ENCODE measurements at regions not wholly inside any gene's neighbourhood (a gene's known extent, or its start where the extent isn't known, plus 50 kb on each side); places are given as distances from the start of the nearest gene placed in this dataset.
A peak's percentile ranks its signal among the peaks of the same experiment; 100 is the strongest.

- Histone ChIP-seq H2AFZ (ENCODE audit: low read length) (no peak overlapping the region), H3K9ac (ENCODE audit: low read length) (no peak overlapping the region), H3K4me1 (ENCODE audit: insufficient read depth, low read length) (no peaks in the 10 kb centered on the region), H3K4me2 (ENCODE audit: low read length) (no peak overlapping the region), H3K4me3 (ENCODE audit: low read length) (no peak overlapping the region), H3K27ac (ENCODE audit: low read length) (no peak overlapping the region), H3K79me2 (ENCODE audit: low read length) (no peaks in the 10 kb centered on the region), H3K9me3 (ENCODE audit: low read length) (no peaks in the 10 kb centered on the region), H3K9me2 (replicated peaks; ENCODE audit: low read length) (no peaks in the 10 kb centered on the region), H3K36me3 (ENCODE audit: low read depth, low read length) (no peaks in the 10 kb centered on the region), H3F3A (ENCODE audit: low read length, unreplicated experiment) (no peaks in the 10 kb centered on the region), H3K27me3 (ENCODE audit: low read length) (peaks cover 22% of the 10 kb centered on the region), H4K20me1 (ENCODE audit: low read length) (no peaks in the 10 kb centered on the region)
- TF ChIP-seq EZH2phosphoT487 (IDR thresholded peaks at IDR 0.05; ENCODE audit: borderline replicate concordance, low read length) = no peak
- no peak for TF ChIP-seq EZH2 (IDR thresholded peaks at IDR 0.05; ENCODE audit: low read length, unreplicated experiment)
- TF ChIP-seq CTCF (conservative IDR thresholded peaks at IDR 0.05; ENCODE audit: low read depth, low read length) = no peak
- BruUV-seq (replicated peaks) = no TSS peak
- intact Hi-C loops (cut with micrococcal nuclease) = no loop called here
- POLR2A ChIA-PET (ENCODE audit: unreplicated experiment) = no interaction called here
- peak; percentile 16; the same call in 1 of the 2 replicates for ATAC-seq
- CTCF ChIA-PET = interaction anchor here (0.5 kb wide), 1 partner anchor 299 kb away, joined by 16 read pairs; no protein-coding TSS in a partner anchor
- no peak for DNase-seq
Observed at GRCh38 chr10:79005126-79005810, 63.5 kb upstream of the ZMIZ1 start.

GRCh38 chr10:79007018-79007417 lies 61.7 kb upstream of the ZMIZ1 start:
- no TSS peak for BruUV-seq (replicated peaks)
- Histone ChIP-seq H3F3A (ENCODE audit: low read length, unreplicated experiment) (no peaks in the 10 kb centered on the region), H3K36me3 (ENCODE audit: low read depth, low read length) (no peaks in the 10 kb centered on the region), H2AFZ (ENCODE audit: low read length) (no peak overlapping the region), H3K9me2 (replicated peaks; ENCODE audit: low read length) (no peaks in the 10 kb centered on the region), H3K4me3 (ENCODE audit: low read length) (no peak overlapping the region), H3K4me2 (ENCODE audit: low read length) (no peak overlapping the region), H4K20me1 (ENCODE audit: low read length) (no peaks in the 10 kb centered on the region), H3K4me1 (ENCODE audit: insufficient read depth, low read length) (no peaks in the 10 kb centered on the region), H3K27me3 (ENCODE audit: low read length) (peaks cover 36% of the 10 kb centered on the region), H3K9me3 (ENCODE audit: low read length) (no peaks in the 10 kb centered on the region), H3K9ac (ENCODE audit: low read length) (no peak overlapping the region), H3K79me2 (ENCODE audit: low read length) (no peaks in the 10 kb centered on the region), H3K27ac (ENCODE audit: low read length) (no peak overlapping the region)
- ATAC-seq = no peak
- intact Hi-C loops (cut with micrococcal nuclease) = no loop called here
- no peak for DNase-seq
- CTCF ChIA-PET = no interaction called here
- TF ChIP-seq EZH2phosphoT487 (IDR thresholded peaks at IDR 0.05; ENCODE audit: borderline replicate concordance, low read length) (no peak), EZH2 (IDR thresholded peaks at IDR 0.05; ENCODE audit: low read length, unreplicated experiment) (no peak), CTCF (conservative IDR thresholded peaks at IDR 0.05; ENCODE audit: low read depth, low read length) (no peak)
- POLR2A ChIA-PET (ENCODE audit: unreplicated experiment) = no interaction called here

Measured in PC-3 (cell line).